GM23248 (cell line): ENCODE measurements at regions not wholly inside any gene's neighbourhood (a gene's known extent, or its start where the extent isn't known, plus 50 kb on each side); places are given as distances from the start of the nearest gene placed in this dataset.

Source experiments
- DNase-seq: peaks from one replicate; pipeline ENCODE4 v3.0.0-alpha.2; 2015
- H2AFZ ChIP-seq: fragments of 200-600 bp; sonication (generic); 2 replicates; pipeline ENCODE4 v1.6.1; 2016; ENCODE audit warnings: antibody characterized with exemption
- H3F3A ChIP-seq: fragments of 200-600 bp; sonication (generic); 2 replicates; pipeline ENCODE4 v1.6.1; 2016; ENCODE audit warnings: mild to moderate bottlenecking, antibody characterized with exemption, mixed run types; ENCODE audit not compliant: insufficient read depth
- H3K27ac ChIP-seq: fragments of 200-600 bp; sonication (generic); 2 replicates; pipeline ENCODE4 v1.5.1; 2016; ENCODE audit warnings: mild to moderate bottlenecking
- H3K27me3 ChIP-seq: fragments of 200-600 bp; sonication (generic); replicated peaks from 2 replicates; pipeline ENCODE4 v1.6.1; 2016; ENCODE audit warnings: mild to moderate bottlenecking; ENCODE audit not compliant: insufficient read depth
- H3K36me3 ChIP-seq: fragments of 200-600 bp; sonication (generic); 2 replicates; pipeline ENCODE4 v1.6.1; 2016; ENCODE audit warnings: low read depth, mild to moderate bottlenecking
- H3K4me1 ChIP-seq: fragments of 200-600 bp; sonication (generic); 2 replicates; pipeline ENCODE4 v1.6.1; 2016; ENCODE audit warnings: mild to moderate bottlenecking; ENCODE audit not compliant: insufficient read depth
- H3K4me2 ChIP-seq: fragments of 200-600 bp; sonication (generic); one replicate; pipeline ENCODE4 v1.6.1; 2016; ENCODE audit warnings: mild to moderate bottlenecking; ENCODE audit not compliant: unreplicated experiment
- H3K4me3 ChIP-seq: fragments of 200-600 bp; sonication (generic); 2 replicates; pipeline ENCODE4 v1.5.1; 2016; ENCODE audit warnings: mild to moderate bottlenecking
- H3K79me2 ChIP-seq: fragments of 200-600 bp; sonication (generic); 2 replicates; pipeline ENCODE4 v1.6.1; 2016; ENCODE audit warnings: mild to moderate bottlenecking; ENCODE audit not compliant: insufficient read depth
- H3K9ac ChIP-seq: fragments of 200-600 bp; sonication (generic); 2 replicates; pipeline ENCODE4 v1.6.1; 2016; ENCODE audit warnings: mild to moderate bottlenecking
- H3K9me2 ChIP-seq: fragments of 200-600 bp; sonication (generic); 2 replicates; pipeline ENCODE4 v1.6.1; 2016; ENCODE audit warnings: mixed run types, mild to moderate bottlenecking, moderate library complexity; ENCODE audit not compliant: insufficient read depth
- H3K9me3 ChIP-seq: fragments of 200-600 bp; sonication (generic); one replicate; pipeline ENCODE4 v1.6.1; 2017; ENCODE audit warnings: low read depth
- H4K20me1 ChIP-seq: fragments of 200-600 bp; sonication (generic); 2 replicates; pipeline ENCODE4 v1.6.0; 2016; ENCODE audit not compliant: insufficient read depth
- EZH2 ChIP-seq: fragments of 200-600 bp; sonication (generic); IDR thresholded peaks from 2 replicates; pipeline ENCODE4 v1.6.1; 2018; ENCODE audit warnings: antibody characterized with exemption, mild to moderate bottlenecking; ENCODE audit not compliant: insufficient read depth, poor library complexity, severe bottlenecking
- EZH2phosphoT487 ChIP-seq: fragments of 200-600 bp; sonication (generic); IDR thresholded peaks from 2 replicates; pipeline ENCODE4 v1.6.1; 2018; ENCODE audit warnings: antibody characterized with exemption, moderate library complexity, mild to moderate bottlenecking, low read depth; ENCODE audit not compliant: insufficient read depth
- WGBS, 2 experiments: methylation state at CpG; one replicate each; pipeline ENCODE4 v1.1.6; 2015 to 2017; ENCODE audit warnings: low lambda C conversion rate in 2 of 2, low coverage in 1 of 2; ENCODE audit errors: missing lambda C conversion rate in 2 of 2; 5-methylcytosine and 5-hydroxymethylcytosine counted together
- in situ Hi-C: fragments of 300-500 bp; cut with MboI; formaldehyde crosslinking; loops from 2 replicates; pipeline ENCODE4 v1.15.0; 2020

- Histone ChIP-seq H3K9me3 (no peaks in the 10 kb centered on the region), H3F3A (no peaks in the 10 kb centered on the region), H4K20me1 (no peaks in the 10 kb centered on the region), H3K79me2 (no peaks in the 10 kb centered on the region), H3K4me1 (no peaks in the 10 kb centered on the region), H3K4me2 (no peak overlapping the region), H3K36me3 (no peaks in the 10 kb centered on the region), H3K27me3 (no peaks in the 10 kb centered on the region), H3K4me3 (no peak overlapping the region), H3K9ac (no peak overlapping the region), H3K27ac (no peak overlapping the region), H3K9me2 (no peaks in the 10 kb centered on the region), H2AFZ (no peak overlapping the region)
- TF ChIP-seq EZH2 (no peak), EZH2phosphoT487 (no peak)
- in situ Hi-C loops = no loop called here
- WGBS, 2 experiments = 60 to 67% methylated on average over 9 of the region's 9 CpGs
- DNase-seq = no peak
Measured at GRCh38 chr10:128839134-128839533, 627.9 kb upstream of the MGMT start.

DNA sequence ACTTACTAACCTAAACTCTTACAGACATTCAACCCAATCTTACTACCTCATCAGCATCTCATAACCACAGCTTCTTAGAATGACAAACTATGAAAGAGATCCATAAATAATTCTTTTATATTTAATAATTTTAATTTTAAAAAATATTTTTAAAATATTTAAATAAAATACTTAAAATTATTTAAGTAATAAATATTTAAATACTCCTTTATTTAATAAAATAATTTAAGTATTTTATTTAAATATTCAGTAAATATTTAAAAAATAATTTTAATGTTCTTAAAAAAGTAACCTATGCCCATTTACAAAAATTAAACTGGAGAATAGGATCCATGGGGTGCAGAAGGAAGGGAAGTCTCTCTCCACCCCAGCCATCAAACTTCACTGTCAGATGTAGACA lies 627.3 kb upstream of the MGMT start:
- Histone ChIP-seq H3K36me3 (no peaks in the 10 kb centered on the region), H3K4me3 (no peak overlapping the region), H4K20me1 (no peaks in the 10 kb centered on the region), H3K4me2 (no peak overlapping the region), H3K27me3 (no peaks in the 10 kb centered on the region), H3K9me3 (no peaks in the 10 kb centered on the region), H2AFZ (no peak overlapping the region), H3K4me1 (no peaks in the 10 kb centered on the region), H3K9me2 (no peaks in the 10 kb centered on the region), H3K9ac (no peak overlapping the region), H3F3A (no peaks in the 10 kb centered on the region), H3K27ac (no peak overlapping the region), H3K79me2 (no peaks in the 10 kb centered on the region)
- TF ChIP-seq EZH2phosphoT487 (no peak), EZH2 (no peak)
- in situ Hi-C loops = no loop called here
- no peak for DNase-seq

DNA sequence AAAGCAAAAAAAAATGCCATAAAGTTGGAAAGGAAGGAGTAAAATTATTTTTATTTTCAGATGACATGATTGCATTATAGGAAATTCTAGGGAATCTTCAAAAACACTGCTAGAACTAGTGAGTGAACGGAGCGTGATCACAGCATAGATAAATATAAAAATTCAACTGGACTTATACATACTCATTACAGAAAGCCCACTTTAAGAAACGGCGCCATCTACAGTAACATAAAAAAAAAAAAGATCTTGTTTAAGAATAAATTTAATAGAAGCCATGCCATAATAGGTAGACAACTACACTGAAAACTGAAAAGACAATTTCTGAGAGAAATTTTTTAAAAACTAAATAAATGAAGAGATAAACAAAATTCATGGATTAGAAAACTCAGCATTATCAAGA lies 623.1 kb upstream of the MGMT start:
- Histone ChIP-seq H3K4me1 (no peaks in the 10 kb centered on the region), H4K20me1 (no peaks in the 10 kb centered on the region), H3K27me3 (no peaks in the 10 kb centered on the region), H3K4me2 (no peak overlapping the region), H2AFZ (no peak overlapping the region), H3K36me3 (no peaks in the 10 kb centered on the region), H3K9me3 (no peaks in the 10 kb centered on the region), H3K79me2 (no peaks in the 10 kb centered on the region), H3K27ac (no peak overlapping the region), H3K9ac (no peak overlapping the region), H3K9me2 (no peaks in the 10 kb centered on the region), H3F3A (no peaks in the 10 kb centered on the region), H3K4me3 (no peak overlapping the region)
- in situ Hi-C loops = no loop called here
- TF ChIP-seq EZH2phosphoT487 (no peak), EZH2 (no peak)
- no peak for DNase-seq
- WGBS, 2 experiments = 16 to 35% methylated on average over 4 of the region's 4 CpGs

DNA sequence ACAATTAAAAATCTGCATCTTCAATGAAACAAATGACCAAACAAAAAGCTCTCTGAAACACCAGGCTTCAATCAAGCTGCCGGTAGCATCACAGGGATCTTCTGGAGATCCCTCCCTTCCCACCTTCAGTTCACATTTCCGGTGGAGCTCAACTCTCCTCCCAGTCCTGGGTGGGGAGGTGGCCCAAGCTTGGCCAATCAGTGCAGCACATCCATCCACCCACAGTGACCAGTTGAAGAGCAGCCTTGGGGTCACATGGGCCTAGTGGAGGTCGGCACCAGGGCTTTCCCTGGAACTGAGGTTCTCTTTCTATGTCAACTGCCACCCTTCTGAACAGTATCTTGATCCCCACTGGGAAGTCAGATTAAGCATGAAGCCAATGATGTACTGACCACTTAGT lies 620.1 kb upstream of the MGMT start:
- in situ Hi-C loops = no loop called here
- TF ChIP-seq EZH2phosphoT487 (no peak), EZH2 (no peak)
- Histone ChIP-seq H3K4me1 (no peaks in the 10 kb centered on the region), H3K4me2 (no peak overlapping the region), H3K9ac (no peak overlapping the region), H3K27me3 (no peaks in the 10 kb centered on the region), H3K27ac (no peak overlapping the region), H3K36me3 (no peaks in the 10 kb centered on the region), H3K4me3 (no peak overlapping the region), H2AFZ (no peak overlapping the region), H3K9me2 (no peaks in the 10 kb centered on the region), H3K9me3 (no peaks in the 10 kb centered on the region), H4K20me1 (no peaks in the 10 kb centered on the region), H3K79me2 (no peaks in the 10 kb centered on the region), H3F3A (no peaks in the 10 kb centered on the region)
- no peak for DNase-seq
- WGBS, 2 experiments = 51 to 55% methylated on average over 3 of the region's 3 CpGs

- Histone ChIP-seq H4K20me1 (no peaks in the 10 kb centered on the region), H3K9ac (no peak overlapping the region), H3K4me2 (no peak overlapping the region), H3K79me2 (no peaks in the 10 kb centered on the region), H3K4me3 (no peak overlapping the region), H3K27me3 (no peaks in the 10 kb centered on the region), H2AFZ (no peak overlapping the region), H3K9me3 (no peaks in the 10 kb centered on the region), H3F3A (no peaks in the 10 kb centered on the region), H3K36me3 (no peaks in the 10 kb centered on the region), H3K4me1 (no peaks in the 10 kb centered on the region), H3K9me2 (no peaks in the 10 kb centered on the region), H3K27ac (no peak overlapping the region)
- 3 to 4% methylated on average over 5 of the region's 5 CpGs for WGBS, 2 experiments
- no peak for TF ChIP-seq EZH2
- no peak for TF ChIP-seq EZH2phosphoT487
- DNase-seq = no peak
- in situ Hi-C loops = no loop called here
Measured at GRCh38 chr10:128848810-128849209, 618.2 kb upstream of the MGMT start.
